IPS DF 6.9 (cell line): ENCODE measurements at regions not wholly inside any gene's neighbourhood (a gene's known extent, or its start where the extent isn't known, plus 50 kb on each side); places are given as distances from the start of the nearest gene placed in this dataset.

Source experiments
- DNase-seq: peaks from one replicate; pipeline ENCODE4 v3.0.0-alpha.2; 2013; ENCODE audit warnings: low read depth, low spot score
- H3K27ac ChIP-seq: one replicate; pipeline ENCODE4 v1.5.1; 2013; ENCODE audit warnings: low read length, control low read depth
- H3K27me3 ChIP-seq: 2 replicates; pipeline ENCODE4 v1.6.1; 2013; ENCODE audit warnings: mild to moderate bottlenecking, low read length; ENCODE audit not compliant: control insufficient read depth, insufficient read depth
- H3K36me3 ChIP-seq: 2 replicates; pipeline ENCODE4 v1.6.1; 2013; ENCODE audit warnings: low read length; ENCODE audit not compliant: control insufficient read depth, insufficient read depth
- H3K4me1 ChIP-seq: 2 replicates; pipeline ENCODE4 v1.6.1; 2013; ENCODE audit warnings: low read length; ENCODE audit not compliant: control insufficient read depth, insufficient read depth
- H3K4me3 ChIP-seq: 2 replicates; pipeline ENCODE4 v1.5.1; 2013; ENCODE audit warnings: mild to moderate bottlenecking, low read length
- H3K9me3 ChIP-seq: 2 replicates; pipeline ENCODE4 v1.6.1; 2013; ENCODE audit warnings: low read length, inconsistent platforms; ENCODE audit not compliant: control insufficient read depth, insufficient read depth
- WGBS: extraction: QIAGEN DNeasy Blood & Tissue Kit; methylation state at CpG from one replicate; pipeline ENCODE4 v1.1.7; 2013; ENCODE audit warnings: mixed read lengths, missing lambda C conversion rate; ENCODE audit not compliant: insufficient read length, insufficient coverage; 5-methylcytosine and 5-hydroxymethylcytosine counted together

DNA sequence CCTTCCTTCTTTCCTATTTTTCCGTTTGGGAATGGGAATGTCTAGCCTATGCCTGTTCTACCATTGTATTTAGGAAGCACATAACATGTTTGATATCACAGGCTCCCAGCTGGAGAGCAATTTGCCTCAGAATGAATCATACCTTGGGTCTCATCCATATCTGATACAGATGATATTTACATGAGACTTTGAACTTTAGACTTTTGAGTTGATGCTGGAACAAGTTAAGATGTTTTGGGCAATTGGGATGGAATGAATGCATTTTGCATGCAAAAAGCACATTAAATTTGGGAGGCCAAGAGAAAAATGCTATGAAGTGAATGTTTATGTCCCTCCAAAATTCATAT lies 61.9 kb upstream of the BEGAIN start:
- H3K9me3 ChIP-seq: no peaks in the 10 kb centered on the region
- H3K4me3 ChIP-seq: no peak overlapping the region
- DNase-seq: no peak
- peaks cover 2% of the 10 kb centered on the region for H3K4me1 ChIP-seq
- no peak overlapping the region for H3K27ac ChIP-seq
- H3K27me3 ChIP-seq: no peaks in the 10 kb centered on the region
- no peaks in the 10 kb centered on the region for H3K36me3 ChIP-seq
- no CpG with 5 or more reads among the region's 1 CpG for WGBS

- Histone ChIP-seq H3K9me3 (no peaks in the 10 kb centered on the region), H3K36me3 (no peaks in the 10 kb centered on the region), H3K4me1 (no peaks in the 10 kb centered on the region; the same call in 1 of the 2 replicates), H3K27me3 (no peaks in the 10 kb centered on the region), H3K4me3 (no peak overlapping the region), H3K27ac (no peak overlapping the region)
- no CpG with 5 or more reads among the region's 2 CpGs for WGBS
- no peak for DNase-seq
Measured at GRCh38 chr14:100651999-100652508, 64.8 kb upstream of the BEGAIN start.

DNA sequence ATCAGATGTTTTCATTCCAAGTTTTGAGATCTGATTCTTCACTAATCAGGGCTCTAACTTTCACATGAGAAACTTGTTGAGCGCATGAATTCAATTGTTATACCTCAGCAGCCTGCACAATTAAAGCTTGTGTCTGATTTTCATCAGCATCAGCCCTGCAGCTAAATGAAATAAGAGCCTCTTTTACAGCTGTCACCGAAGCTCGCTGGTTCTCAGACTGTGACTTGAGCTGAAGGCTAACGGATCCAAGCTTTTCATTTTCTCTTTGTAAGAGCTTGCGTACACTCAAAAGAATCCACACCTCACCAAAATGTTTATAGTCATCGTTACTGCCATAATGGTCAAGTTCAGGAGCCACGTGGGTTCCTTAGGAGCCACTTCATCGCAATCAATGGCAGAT lies 65.5 kb upstream of the BEGAIN start:
- no peaks in the 10 kb centered on the region for H3K9me3 ChIP-seq
- H3K4me1 ChIP-seq: no peaks in the 10 kb centered on the region; the same call in 1 of the 2 replicates
- DNase-seq: no peak
- no peaks in the 10 kb centered on the region for H3K27me3 ChIP-seq
- no CpG with 5 or more reads among the region's 8 CpGs for WGBS
- H3K27ac ChIP-seq: no peak overlapping the region
- H3K4me3 ChIP-seq: no peak overlapping the region
- no peaks in the 10 kb centered on the region for H3K36me3 ChIP-seq

- Histone ChIP-seq H3K27ac (no peak overlapping the region), H3K4me1 (peaks cover 1% of the 10 kb centered on the region; the same call in 1 of the 2 replicates), H3K27me3 (no peaks in the 10 kb centered on the region), H3K36me3 (no peaks in the 10 kb centered on the region), H3K4me3 (no peak overlapping the region), H3K9me3 (no peaks in the 10 kb centered on the region)
- no peak for DNase-seq
- no CpG with 5 or more reads among the region's 15 CpGs for WGBS
Measured at GRCh38 chr14:100653409-100653808, 66.2 kb upstream of the BEGAIN start.

DNA sequence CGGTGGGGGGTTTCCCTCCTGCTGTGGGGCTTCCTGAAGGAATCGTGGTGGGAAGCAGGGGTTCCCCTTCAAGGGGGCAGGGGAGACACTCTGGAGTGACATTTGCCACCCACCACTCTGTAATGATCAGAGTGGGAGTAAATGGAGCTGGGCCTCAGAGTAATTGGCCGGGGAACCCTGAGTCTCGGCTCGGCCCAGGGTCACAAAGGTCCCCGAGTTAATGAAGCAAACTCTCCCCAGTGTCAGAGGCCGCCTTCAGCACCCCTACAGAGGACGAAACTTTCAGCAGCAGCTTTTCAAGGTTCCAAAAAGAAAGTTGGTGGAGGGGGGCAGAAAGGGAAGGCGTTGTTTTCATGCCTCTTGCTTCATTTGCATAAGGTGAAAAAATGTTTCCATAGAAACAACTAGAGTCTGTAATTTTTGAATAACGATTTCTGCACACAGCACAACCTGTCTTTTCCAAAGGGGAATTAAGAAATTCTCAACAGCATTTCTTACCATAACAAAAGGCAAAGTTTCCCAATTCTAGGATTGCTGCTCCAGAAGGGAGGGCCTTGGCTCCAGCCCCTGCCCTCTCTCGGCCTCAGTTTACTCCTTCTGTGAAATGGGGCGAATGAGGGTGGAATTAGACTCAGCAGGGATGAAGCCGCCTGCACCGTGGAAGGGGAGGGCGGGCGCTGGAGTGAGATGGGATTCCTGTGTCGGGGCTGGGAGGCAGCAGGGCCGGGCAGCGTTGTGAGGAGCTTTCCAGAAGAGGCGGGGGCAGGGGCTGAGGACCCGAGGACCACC lies 67.0 kb upstream of the BEGAIN start:
- no peak for DNase-seq
- Histone ChIP-seq H3K4me1 (peaks cover 3% of the 10 kb centered on the region; the same call in 1 of the 2 replicates), H3K27me3 (no peaks in the 10 kb centered on the region), H3K4me3 (no peak overlapping the region; the same call in 1 of the 2 replicates), H3K27ac (no peak overlapping the region), H3K36me3 (no peaks in the 10 kb centered on the region), H3K9me3 (no peaks in the 10 kb centered on the region)
- WGBS: no CpG with 5 or more reads among the region's 21 CpGs

- Histone ChIP-seq H3K4me3 (no peak overlapping the region; the same call in 1 of the 2 replicates), H3K27me3 (no peaks in the 10 kb centered on the region), H3K27ac (no peak overlapping the region), H3K9me3 (no peaks in the 10 kb centered on the region), H3K4me1 (peaks cover 3% of the 10 kb centered on the region; the same call in 1 of the 2 replicates), H3K36me3 (no peaks in the 10 kb centered on the region)
- WGBS: no CpG with 5 or more reads among the region's 43 CpGs
- DNase-seq: no peak
Measured at GRCh38 chr14:100654814-100655740, 67.9 kb upstream of the BEGAIN start.

- H3K4me1 ChIP-seq: peaks cover 3% of the 10 kb centered on the region; the same call in 1 of the 2 replicates
- no peaks in the 10 kb centered on the region for H3K9me3 ChIP-seq
- no peak for DNase-seq
- H3K36me3 ChIP-seq: no peaks in the 10 kb centered on the region
- no CpG with 5 or more reads among the region's 2 CpGs for WGBS
- H3K27ac ChIP-seq: no peak overlapping the region
- H3K4me3 ChIP-seq: no peak overlapping the region
- no peaks in the 10 kb centered on the region for H3K27me3 ChIP-seq
Measured at GRCh38 chr14:100655741-100656085, 68.5 kb upstream of the BEGAIN start.

GRCh38 chr14:100656996-100657395 lies 69.7 kb upstream of the DLK1 start:
- Histone ChIP-seq H3K27me3 (no peaks in the 10 kb centered on the region), H3K4me3 (no peak overlapping the region), H3K27ac (no peak overlapping the region), H3K36me3 (no peaks in the 10 kb centered on the region), H3K4me1 (peaks cover 3% of the 10 kb centered on the region; the same call in 1 of the 2 replicates), H3K9me3 (no peaks in the 10 kb centered on the region)
- no CpG with 5 or more reads among the region's 15 CpGs for WGBS
- DNase-seq: no peak

DNA sequence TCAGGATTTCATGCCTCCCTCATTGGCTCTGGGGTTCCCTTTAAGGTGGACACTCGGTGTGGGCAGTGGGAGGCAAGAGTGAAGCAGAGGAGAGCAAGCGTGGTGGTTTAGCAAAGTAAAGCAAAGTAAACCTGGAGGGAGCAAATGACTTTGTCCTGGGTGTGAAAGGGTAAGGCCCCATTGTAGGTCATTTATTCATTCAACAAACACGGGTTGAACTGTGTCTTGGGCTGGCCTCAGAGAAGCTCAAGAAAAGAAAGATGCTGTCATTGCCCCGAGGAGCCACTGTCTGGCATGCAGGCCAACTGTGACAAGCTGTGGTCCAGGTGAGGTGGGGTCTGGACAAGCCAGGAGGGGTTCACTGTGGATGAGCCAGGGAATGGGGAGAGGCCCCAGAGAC lies 68.9 kb upstream of the DLK1 start:
- no peaks in the 10 kb centered on the region for H3K27me3 ChIP-seq
- no peaks in the 10 kb centered on the region for H3K36me3 ChIP-seq
- H3K4me3 ChIP-seq: no peak overlapping the region
- H3K27ac ChIP-seq: no peak overlapping the region
- H3K9me3 ChIP-seq: no peaks in the 10 kb centered on the region
- DNase-seq: no peak
- no CpG with 5 or more reads among the region's 4 CpGs for WGBS
- H3K4me1 ChIP-seq: peaks cover 3% of the 10 kb centered on the region; the same call in 1 of the 2 replicates

GRCh38 chr14:100658181-100658886 lies 68.4 kb upstream of the DLK1 start:
- no peaks in the 10 kb centered on the region for H3K36me3 ChIP-seq
- no peaks in the 10 kb centered on the region for H3K9me3 ChIP-seq
- peaks cover 3% of the 10 kb centered on the region; the same call in 1 of the 2 replicates for H3K4me1 ChIP-seq
- no peak overlapping the region for H3K27ac ChIP-seq
- H3K4me3 ChIP-seq: no peak overlapping the region
- no peak for DNase-seq
- H3K27me3 ChIP-seq: no peaks in the 10 kb centered on the region
- WGBS: no CpG with 5 or more reads among the region's 6 CpGs
